AG09319 (cell line): ENCODE measurements at regions not wholly inside any gene's neighbourhood (a gene's known extent, or its start where the extent isn't known, plus 50 kb on each side); places are given as distances from the start of the nearest gene placed in this dataset.
"Not testable (repeated sequence)": the region's sequence is repeated elsewhere in the genome, so short reads cannot be mapped to it uniquely, and the experiment has no call there.

Experiments used
- DNase-seq: peaks from one replicate; pipeline ENCODE4 v3.0.0-alpha.2; 2010; ENCODE audit warnings: low read depth; ENCODE audit errors: extremely low read depth
- TF ChIP-seq, protein P1 (sequence below): IDR thresholded peaks from 2 replicates; pipeline ENCODE4 v1.5.1; 2011; ENCODE audit warnings: low read depth, mild to moderate bottlenecking, inconsistent platforms, low read length, moderate library complexity

DNA sequence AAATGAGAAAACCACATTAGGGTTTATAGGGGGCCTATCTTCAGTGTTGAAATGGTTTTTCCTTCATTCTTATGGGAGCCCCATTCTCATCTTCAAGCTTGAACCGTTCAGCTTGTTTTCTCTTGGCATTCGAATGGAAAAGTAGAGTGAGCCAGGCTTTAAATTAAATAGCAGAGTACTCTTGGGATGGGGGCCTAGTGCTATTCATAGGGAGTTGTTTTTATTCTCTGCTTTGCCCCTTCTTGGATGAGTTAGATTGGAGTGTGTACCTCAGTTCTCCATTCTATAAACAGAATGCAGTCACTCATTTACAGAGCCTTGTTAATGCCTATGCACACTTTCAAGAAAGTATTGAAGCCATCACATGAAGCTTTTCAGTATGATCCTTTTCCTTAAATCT, 127.9 kb downstream of the FAM170A start:
- TF ChIP-seq, protein P1, sequence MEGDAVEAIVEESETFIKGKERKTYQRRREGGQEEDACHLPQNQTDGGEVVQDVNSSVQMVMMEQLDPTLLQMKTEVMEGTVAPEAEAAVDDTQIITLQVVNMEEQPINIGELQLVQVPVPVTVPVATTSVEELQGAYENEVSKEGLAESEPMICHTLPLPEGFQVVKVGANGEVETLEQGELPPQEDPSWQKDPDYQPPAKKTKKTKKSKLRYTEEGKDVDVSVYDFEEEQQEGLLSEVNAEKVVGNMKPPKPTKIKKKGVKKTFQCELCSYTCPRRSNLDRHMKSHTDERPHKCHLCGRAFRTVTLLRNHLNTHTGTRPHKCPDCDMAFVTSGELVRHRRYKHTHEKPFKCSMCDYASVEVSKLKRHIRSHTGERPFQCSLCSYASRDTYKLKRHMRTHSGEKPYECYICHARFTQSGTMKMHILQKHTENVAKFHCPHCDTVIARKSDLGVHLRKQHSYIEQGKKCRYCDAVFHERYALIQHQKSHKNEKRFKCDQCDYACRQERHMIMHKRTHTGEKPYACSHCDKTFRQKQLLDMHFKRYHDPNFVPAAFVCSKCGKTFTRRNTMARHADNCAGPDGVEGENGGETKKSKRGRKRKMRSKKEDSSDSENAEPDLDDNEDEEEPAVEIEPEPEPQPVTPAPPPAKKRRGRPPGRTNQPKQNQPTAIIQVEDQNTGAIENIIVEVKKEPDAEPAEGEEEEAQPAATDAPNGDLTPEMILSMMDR: no peak
- no peak for DNase-seq

- not testable (repeated sequence) for DNase-seq
Observed at GRCh38 chr5:119769695-119770693, 140.6 kb downstream of the FAM170A start.

GRCh38 chr5:119780145-119780544, 150.8 kb downstream of the FAM170A start:
- not testable (repeated sequence) for DNase-seq

- DNase-seq: no peak
- TF ChIP-seq, protein P1: no peak
Observed at GRCh38 chr5:119785057-119785456, 155.7 kb downstream of the FAM170A start.

DNA sequence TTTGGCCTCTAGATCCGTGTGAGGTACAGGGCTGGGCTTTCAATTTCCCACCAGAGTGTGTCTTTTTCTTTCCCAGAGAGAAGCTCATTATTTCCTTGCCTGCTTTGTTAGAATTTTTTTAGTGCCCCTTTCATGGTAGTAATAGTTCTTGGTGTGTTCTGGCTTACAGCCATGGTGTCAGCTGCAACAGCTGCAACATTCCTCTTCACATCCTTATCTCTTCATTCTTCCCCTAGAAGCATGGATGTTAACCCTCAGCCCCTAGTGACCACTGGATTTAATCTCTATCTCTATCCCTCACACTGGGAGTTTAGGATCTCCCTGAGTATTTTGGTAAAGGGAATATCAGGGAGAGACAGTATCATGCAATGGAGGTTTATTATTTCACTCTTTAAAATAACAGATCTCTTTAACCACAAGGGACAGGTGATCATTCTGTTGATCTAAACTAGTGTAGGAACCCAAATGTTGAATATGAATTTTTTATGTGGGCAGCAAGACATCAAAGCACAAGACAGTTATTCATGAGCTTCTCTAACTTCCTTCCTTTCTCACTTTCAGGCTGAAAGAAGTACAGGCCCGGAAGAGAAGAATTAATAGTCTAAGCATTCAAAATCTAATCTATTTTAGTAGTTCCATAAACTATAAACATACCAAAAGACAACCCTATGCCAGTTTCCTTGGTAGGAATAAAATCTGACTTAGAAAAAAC, 160.2 kb downstream of the FAM170A start:
- TF ChIP-seq, protein P1: no peak
- DNase-seq: no peak

DNA sequence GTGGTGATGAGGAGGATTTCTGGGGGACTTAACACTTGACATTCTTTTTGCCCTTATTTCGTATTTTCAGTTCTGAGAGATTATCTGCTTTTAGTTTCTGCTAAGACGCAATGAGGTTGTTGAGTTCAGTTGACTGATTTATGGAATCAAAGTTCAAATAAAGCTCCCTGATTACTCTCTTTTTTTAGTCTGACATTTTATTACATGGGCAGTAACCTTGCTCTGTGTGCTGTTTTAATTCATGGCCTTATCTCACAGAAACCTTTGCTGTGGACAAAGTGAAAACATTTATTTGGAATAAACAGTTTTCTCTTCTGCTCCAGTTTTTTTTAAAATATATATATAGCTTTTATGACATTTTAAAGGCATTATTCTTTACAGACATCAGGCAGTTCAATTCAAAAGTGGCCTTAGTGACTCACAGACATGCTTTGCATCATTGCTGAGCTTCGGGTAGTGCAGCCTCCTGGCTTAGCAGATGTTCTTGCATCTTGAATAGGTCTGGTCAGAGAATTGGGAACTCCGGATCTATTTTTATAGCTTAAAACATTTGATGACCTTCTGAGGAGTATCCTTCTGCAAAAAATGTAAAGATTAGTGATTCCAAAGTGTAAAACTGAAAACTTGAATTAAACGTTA, 162.9 kb downstream of the FAM170A start:
- no peak for DNase-seq
- TF ChIP-seq, protein P1: no peak

GRCh38 chr5:119795768-119796167, 166.4 kb downstream of the FAM170A start:
- no peak for DNase-seq
- TF ChIP-seq, protein P1: no peak

DNA sequence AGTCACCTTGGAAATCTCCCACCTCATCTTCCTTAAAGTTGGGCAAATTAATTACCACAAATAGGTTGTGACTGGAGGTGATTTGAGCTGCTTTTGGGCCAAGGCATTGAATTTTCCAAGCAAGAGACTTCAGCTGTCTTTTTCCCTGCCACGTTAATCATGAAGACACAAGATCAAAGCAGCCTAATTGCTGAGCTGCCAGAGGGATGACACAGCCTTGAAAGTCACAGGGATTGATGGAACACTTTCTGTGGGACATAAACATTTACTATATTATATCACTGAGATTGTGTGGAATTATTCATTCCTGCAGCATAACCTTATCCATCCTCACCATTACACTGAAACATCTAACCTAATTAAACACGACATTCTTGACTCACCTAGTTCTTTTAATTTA, 172.2 kb downstream of the FAM170A start:
- no peak for DNase-seq
- TF ChIP-seq, protein P1: no peak
